HL-60 (cell line): ENCODE measurements at regions not wholly inside any gene's neighbourhood (a gene's known extent, or its start where the extent isn't known, plus 50 kb on each side); places are given as distances from the start of the nearest gene placed in this dataset.

Experiments used
- CTCF ChIP-seq: IDR thresholded peaks from one replicate; pipeline ENCODE4 v1.5.1; 2011; ENCODE audit warnings: low read length, control low read depth, inconsistent platforms; ENCODE audit not compliant: insufficient read depth
- GABPA ChIP-seq: IDR thresholded peaks from 2 replicates; pipeline ENCODE4 v1.6.1; 2012; ENCODE audit warnings: low read depth
- POLR2AphosphoS5 ChIP-seq: IDR thresholded peaks from 2 replicates; pipeline ENCODE4 v1.6.1; 2012; ENCODE audit warnings: low read depth
- SPI1 ChIP-seq: IDR thresholded peaks from 2 replicates; pipeline ENCODE4 v1.6.1; 2012; ENCODE audit warnings: low read depth, mild to moderate bottlenecking, borderline replicate concordance

- no peak for TF ChIP-seq CTCF
- TF ChIP-seq POLR2AphosphoS5 = no peak
- no peak for TF ChIP-seq GABPA
- no peak for TF ChIP-seq SPI1
Measured at GRCh38 chr9:105128908-105129600, 115.4 kb upstream of the SLC44A1 start.
